Lung (tissue), 11 donors: ENCODE measurements at regions not wholly inside any gene's neighbourhood (a gene's known extent, or its start where the extent isn't known, plus 50 kb on each side); places are given as distances from the start of the nearest gene placed in this dataset.

Experiments
- ATAC-seq: fragments of 200-7000 bp; cut with Tn5 transposase; one replicate; pipeline ENCODE4 v1.9.1; 2020; ENCODE audit warnings: moderate number of reproducible peaks; ENCODE audit not compliant: insufficient read depth, low FRiP score
- DNase-seq, 3 donors: peaks; one replicate each; pipeline ENCODE4 v3.0.0-alpha.2; 2013 to 2017
- H3K27ac ChIP-seq, 2 donors: one replicate each; pipeline ENCODE4 v1.5.1; 2013; ENCODE audit warnings: mild to moderate bottlenecking in 2 of 2, moderate library complexity in 2 of 2, control low read depth in 1 of 2, inconsistent platforms in 1 of 2, low read depth in 1 of 2, low read length in 1 of 2
- H3K27me3 ChIP-seq, 3 donors: one replicate each; pipeline ENCODE4 v1.5.1; 2013; ENCODE audit warnings: low read length in 2 of 3; ENCODE audit not compliant: control insufficient read depth in 3 of 3, insufficient read depth in 3 of 3
- H3K36me3 ChIP-seq, 4 donors: one replicate each; pipeline ENCODE4 v1.5.1; 2013; ENCODE audit warnings: low read length in 4 of 4, mild to moderate bottlenecking in 1 of 4, moderate library complexity in 1 of 4; ENCODE audit not compliant: control insufficient read depth in 4 of 4, insufficient read depth in 4 of 4
- H3K4me1 ChIP-seq, 5 donors: one replicate each; pipeline ENCODE4 v1.5.1; 2013; ENCODE audit warnings: low read length in 5 of 5, mild to moderate bottlenecking in 2 of 5, moderate library complexity in 1 of 5; ENCODE audit not compliant: control insufficient read depth in 5 of 5, insufficient read depth in 5 of 5
- H3K4me3 ChIP-seq: one replicate; pipeline ENCODE4 v1.5.1; 2013; ENCODE audit warnings: mild to moderate bottlenecking, control low read depth, moderate library complexity
- H3K9ac ChIP-seq, 2 donors: one replicate each; pipeline ENCODE4 v1.5.1; 2013; ENCODE audit warnings: low read length in 2 of 2, control low read depth in 1 of 2; ENCODE audit not compliant: insufficient read depth in 1 of 2
- H3K9me3 ChIP-seq, 4 donors: one replicate each; pipeline ENCODE4 v1.5.1; 2013; ENCODE audit warnings: low read length in 3 of 4, mild to moderate bottlenecking in 1 of 4, moderate library complexity in 1 of 4; ENCODE audit not compliant: control insufficient read depth in 4 of 4, insufficient read depth in 3 of 4
- WGBS, 2 donors: extraction: QIAGEN DNeasy Blood & Tissue Kit; methylation state at CpG; one replicate each; pipeline ENCODE4 v1.1.7; 2013; 5-methylcytosine and 5-hydroxymethylcytosine counted together
- TF ChIP-seq, protein P1 (sequence below): IDR thresholded peaks from 2 replicates; pipeline ENCODE4 v1.5.1; 2012; ENCODE audit warnings: mild to moderate bottlenecking; ENCODE audit errors: control extremely low read depth, extremely low read depth
- donor health status: control.
- donor health status: control.
- donor health status: Bipolar disorder and iron deficiency.
- donor health status: healthy.
- donor health status: DM: yes; HTN: yes; CAD: no.

DNA sequence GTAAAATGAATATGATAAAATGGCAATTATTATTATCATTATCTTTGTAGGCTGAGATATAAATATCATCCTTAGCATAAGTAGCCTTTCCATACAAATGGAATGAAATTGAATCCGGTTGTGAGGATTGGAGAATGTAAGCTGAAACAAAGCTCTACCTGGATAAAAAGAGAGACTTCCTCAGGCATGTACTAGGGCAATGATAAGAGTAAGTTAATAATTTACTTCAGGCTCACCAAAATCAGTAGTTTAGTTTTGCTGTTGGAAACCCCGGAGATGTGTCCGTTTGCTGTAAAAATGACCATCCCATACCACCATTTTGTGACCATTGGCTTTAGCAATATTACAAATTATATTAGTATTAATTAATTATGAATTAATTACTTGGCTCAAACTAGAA, 96.3 kb downstream of the C12orf75 start:
- no peak overlapping the region for H3K9ac ChIP-seq
- peaks cover 0 to 26% (median 12%) of the 10 kb centered on the region in 5 donors for H3K4me1 ChIP-seq
- no peak overlapping the region for H3K27ac ChIP-seq
- no peak overlapping the region for H3K4me3 ChIP-seq
- WGBS, 2 donors, result 86 to 90% methylated on average over 3 of the region's 3 CpGs
- ATAC-seq (no peak), DNase-seq (no peak)
- TF ChIP-seq, protein P1, sequence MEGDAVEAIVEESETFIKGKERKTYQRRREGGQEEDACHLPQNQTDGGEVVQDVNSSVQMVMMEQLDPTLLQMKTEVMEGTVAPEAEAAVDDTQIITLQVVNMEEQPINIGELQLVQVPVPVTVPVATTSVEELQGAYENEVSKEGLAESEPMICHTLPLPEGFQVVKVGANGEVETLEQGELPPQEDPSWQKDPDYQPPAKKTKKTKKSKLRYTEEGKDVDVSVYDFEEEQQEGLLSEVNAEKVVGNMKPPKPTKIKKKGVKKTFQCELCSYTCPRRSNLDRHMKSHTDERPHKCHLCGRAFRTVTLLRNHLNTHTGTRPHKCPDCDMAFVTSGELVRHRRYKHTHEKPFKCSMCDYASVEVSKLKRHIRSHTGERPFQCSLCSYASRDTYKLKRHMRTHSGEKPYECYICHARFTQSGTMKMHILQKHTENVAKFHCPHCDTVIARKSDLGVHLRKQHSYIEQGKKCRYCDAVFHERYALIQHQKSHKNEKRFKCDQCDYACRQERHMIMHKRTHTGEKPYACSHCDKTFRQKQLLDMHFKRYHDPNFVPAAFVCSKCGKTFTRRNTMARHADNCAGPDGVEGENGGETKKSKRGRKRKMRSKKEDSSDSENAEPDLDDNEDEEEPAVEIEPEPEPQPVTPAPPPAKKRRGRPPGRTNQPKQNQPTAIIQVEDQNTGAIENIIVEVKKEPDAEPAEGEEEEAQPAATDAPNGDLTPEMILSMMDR, result no peak
- H3K9me3 ChIP-seq, result peaks cover 0 to 2% (median 0%) of the 10 kb centered on the region in 4 donors
- no peaks in the 10 kb centered on the region for H3K27me3 ChIP-seq
- H3K36me3 ChIP-seq, result no peaks in the 10 kb centered on the region

DNA sequence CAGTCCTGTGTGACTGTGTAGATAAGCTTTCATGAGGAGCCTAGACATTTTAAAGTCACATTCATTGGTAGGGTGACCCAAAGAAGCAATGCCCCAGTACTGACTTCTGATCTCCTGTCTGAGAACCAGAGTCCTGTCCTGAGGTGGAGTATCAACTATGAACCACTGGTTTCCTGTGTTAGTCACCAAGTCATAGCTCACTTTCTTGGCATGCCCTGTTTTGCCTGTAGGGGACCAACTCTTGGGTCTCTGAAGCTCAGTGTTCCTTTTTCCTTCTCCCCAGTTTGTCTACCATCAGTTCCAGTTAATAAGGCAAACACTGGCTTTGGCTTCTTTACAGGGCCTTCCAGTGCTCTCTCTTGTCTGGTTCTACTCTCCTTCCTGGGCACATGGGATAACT, 97.4 kb downstream of the C12orf75 start:
- DNase-seq (no peak), ATAC-seq (no peak)
- H3K4me1 ChIP-seq, result peaks cover 0 to 30% (median 12%) of the 10 kb centered on the region in 5 donors
- H3K9me3 ChIP-seq, result peaks cover 0 to 2% (median 0%) of the 10 kb centered on the region in 4 donors
- no peaks in the 10 kb centered on the region for H3K27me3 ChIP-seq
- TF ChIP-seq, protein P1, result no peak
- no peak overlapping the region for H3K4me3 ChIP-seq
- no peak overlapping the region for H3K27ac ChIP-seq
- H3K9ac ChIP-seq, result no peak overlapping the region
- no peaks in the 10 kb centered on the region for H3K36me3 ChIP-seq

DNA sequence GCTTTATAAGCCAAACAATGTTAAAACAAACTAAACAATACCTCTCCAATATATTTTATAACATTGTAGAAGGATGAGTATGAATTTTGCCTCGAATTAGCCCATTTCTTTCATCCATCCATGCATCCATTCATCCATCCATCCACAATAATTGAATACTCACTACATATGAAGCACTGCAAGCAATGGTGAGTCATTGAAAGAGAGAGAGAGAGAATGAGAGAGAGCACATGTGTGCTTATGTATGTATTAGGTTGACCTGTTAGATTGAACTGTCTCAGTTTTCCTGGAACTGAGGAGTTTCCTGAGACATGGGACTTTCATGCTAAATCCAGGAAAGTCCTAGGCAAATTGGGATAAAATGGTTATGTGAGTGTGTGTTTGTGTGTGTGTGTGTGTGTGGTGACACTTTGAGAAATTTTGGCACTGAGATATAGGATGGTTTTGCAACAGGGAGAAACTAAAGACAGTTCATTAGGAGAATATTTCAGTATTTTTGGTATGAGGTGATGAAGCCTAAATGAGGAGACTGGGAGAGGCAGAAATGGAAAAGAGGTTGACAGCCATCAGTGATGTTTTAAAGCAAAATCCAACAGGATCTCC, 98.4 kb downstream of the C12orf75 start:
- Histone ChIP-seq H3K27ac (no peak overlapping the region), H3K27me3 (no peaks in the 10 kb centered on the region), H3K36me3 (no peaks in the 10 kb centered on the region), H3K4me3 (no peak overlapping the region), H3K9me3 (peaks cover 0 to under 1% (median 0%) of the 10 kb centered on the region in 4 donors), H3K4me1 (peaks cover 0 to 30% (median 12%) of the 10 kb centered on the region in 5 donors), H3K9ac (no peak overlapping the region)
- peak; percentile 27 to 86 (median 81) for DNase-seq
- TF ChIP-seq, protein P1, result no peak
- 72 to 76% methylated on average over 1 of the region's 1 CpG for WGBS, 2 donors
- ATAC-seq, result no peak

DNA sequence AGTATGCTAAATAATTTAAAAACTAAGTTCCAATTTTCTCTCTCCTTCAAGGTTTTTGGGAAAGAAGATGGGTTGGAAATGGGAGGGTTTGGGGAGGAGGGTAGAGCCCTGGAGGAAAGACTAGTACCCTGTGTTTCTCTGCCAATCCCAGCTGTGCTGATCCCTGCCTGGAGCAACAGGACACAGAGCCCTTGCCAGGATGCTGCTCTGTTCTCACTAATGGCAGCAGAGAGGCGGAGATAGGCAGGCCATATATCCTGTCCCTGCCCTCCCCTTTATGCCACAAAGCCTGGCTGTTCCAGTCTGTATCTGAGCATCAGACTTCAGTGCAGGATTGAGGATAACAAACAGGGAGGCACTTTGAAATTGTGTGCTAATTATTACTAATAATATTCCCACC, 99.0 kb downstream of the C12orf75 start:
- Histone ChIP-seq H3K27ac (no peak overlapping the region), H3K9ac (no peak overlapping the region), H3K36me3 (no peaks in the 10 kb centered on the region), H3K27me3 (no peaks in the 10 kb centered on the region), H3K9me3 (no peaks in the 10 kb centered on the region), H3K4me1 (peaks cover 0 to 30% (median 12%) of the 10 kb centered on the region in 5 donors), H3K4me3 (no peak overlapping the region)
- DNase-seq, result peak; percentile 26 to 52 (median 45)
- WGBS, 2 donors, result 82 to 89% methylated on average over 1 of the region's 1 CpG
- TF ChIP-seq, protein P1, result no peak
- ATAC-seq, result no peak
